ENCODE measurements at regions not wholly inside any gene's neighbourhood (a gene's known extent, or its start where the extent isn't known, plus 50 kb on each side); places are given as distances from the start of the nearest gene placed in this dataset.
"Not testable (repeated sequence)": the region's sequence is repeated elsewhere in the genome, so short reads cannot be mapped to it uniquely, and the experiment has no call there.

GRCh38 chr16:59405802-59406201 lies 671.7 kb upstream of the GOT2 start:
- DNase-seq (ENCODE audit: low spot score): no peak

GRCh38 chr16:59404509-59404908 lies 670.4 kb upstream of the GOT2 start:
- no peak for DNase-seq (ENCODE audit: low spot score)

GRCh38 chr16:59400830-59401229 lies 666.7 kb upstream of the GOT2 start:
- DNase-seq (ENCODE audit: low spot score): no peak

GRCh38 chr16:59397638-59398037 lies 663.5 kb upstream of the GOT2 start:
- DNase-seq (ENCODE audit: low spot score): no peak

GRCh38 chr16:59394526-59394925 lies 660.4 kb upstream of the GOT2 start:
- DNase-seq (ENCODE audit: low spot score): no peak

- no peak for DNase-seq (ENCODE audit: low spot score)
Observed at GRCh38 chr16:59392911-59393310, 658.8 kb upstream of the GOT2 start.

GRCh38 chr16:59391617-59392364 lies 657.7 kb upstream of the GOT2 start:
- no peak for DNase-seq (ENCODE audit: low spot score)

- peak; percentile 88 for DNase-seq (ENCODE audit: low spot score)
Observed at GRCh38 chr16:59385959-59386358, 651.8 kb upstream of the GOT2 start.

- DNase-seq (ENCODE audit: low spot score): no peak
Observed at GRCh38 chr16:59385491-59385890, 651.4 kb upstream of the GOT2 start.

GRCh38 chr16:59373632-59374031 lies 639.5 kb upstream of the GOT2 start:
- no peak for DNase-seq (ENCODE audit: low spot score)

GRCh38 chr16:59370717-59371116 lies 636.6 kb upstream of the GOT2 start:
- no peak for DNase-seq (ENCODE audit: low spot score)

GRCh38 chr16:59369523-59369922 lies 635.4 kb upstream of the GOT2 start:
- DNase-seq (ENCODE audit: low spot score): no peak

- DNase-seq (ENCODE audit: low spot score): no peak
Observed at GRCh38 chr16:59368586-59368985, 634.5 kb upstream of the GOT2 start.

- no peak for DNase-seq (ENCODE audit: low spot score)
Observed at GRCh38 chr16:59356709-59357108, 622.6 kb upstream of the GOT2 start.

GRCh38 chr16:59356144-59356543 lies 622.0 kb upstream of the GOT2 start:
- no peak for DNase-seq (ENCODE audit: low spot score)

GRCh38 chr16:59355704-59356103 lies 621.6 kb upstream of the GOT2 start:
- DNase-seq (ENCODE audit: low spot score): no peak

- DNase-seq (ENCODE audit: low spot score): no peak
Observed at GRCh38 chr16:59351305-59351903, 617.3 kb upstream of the GOT2 start.

- DNase-seq (ENCODE audit: low spot score): no peak
Observed at GRCh38 chr16:59350670-59351069, 616.6 kb upstream of the GOT2 start.

- DNase-seq (ENCODE audit: low spot score): no peak
Observed at GRCh38 chr16:59342669-59343068, 608.6 kb upstream of the GOT2 start.

GRCh38 chr16:59341368-59341767 lies 607.3 kb upstream of the GOT2 start:
- DNase-seq (ENCODE audit: low spot score): peak; percentile 9

- DNase-seq (ENCODE audit: low spot score): no peak
Observed at GRCh38 chr16:59339871-59340270, 605.8 kb upstream of the GOT2 start.

GRCh38 chr16:59336136-59336695 lies 602.1 kb upstream of the GOT2 start:
- no peak for DNase-seq (ENCODE audit: low spot score)

GRCh38 chr16:59331708-59332107 lies 597.6 kb upstream of the GOT2 start:
- not testable (repeated sequence) for DNase-seq (ENCODE audit: low spot score)
